H1 (cell line): ENCODE measurements at regions not wholly inside any gene's neighbourhood (a gene's known extent, or its start where the extent isn't known, plus 50 kb on each side); places are given as distances from the start of the nearest gene placed in this dataset.

Experiments
- CREB1 ChIP-seq: IDR thresholded peaks from 2 replicates; pipeline ENCODE4 v1.6.1; 2012; ENCODE audit warnings: inconsistent platforms
- JUND ChIP-seq: IDR thresholded peaks from 2 replicates; pipeline ENCODE4 v1.6.1; 2011; ENCODE audit warnings: mild to moderate bottlenecking, improper control_type of control experiment, low read length
- POLR2A ChIP-seq, 2 experiments: IDR thresholded peaks; 1 replicate in 1 of 2; 2 replicates in 1 of 2; pipeline ENCODE4 v1.6.1; 2011; ENCODE audit warnings: low read depth in 2 of 2, low read length in 2 of 2, mild to moderate bottlenecking in 2 of 2; ENCODE audit errors: control extremely low read depth in 1 of 2

DNA sequence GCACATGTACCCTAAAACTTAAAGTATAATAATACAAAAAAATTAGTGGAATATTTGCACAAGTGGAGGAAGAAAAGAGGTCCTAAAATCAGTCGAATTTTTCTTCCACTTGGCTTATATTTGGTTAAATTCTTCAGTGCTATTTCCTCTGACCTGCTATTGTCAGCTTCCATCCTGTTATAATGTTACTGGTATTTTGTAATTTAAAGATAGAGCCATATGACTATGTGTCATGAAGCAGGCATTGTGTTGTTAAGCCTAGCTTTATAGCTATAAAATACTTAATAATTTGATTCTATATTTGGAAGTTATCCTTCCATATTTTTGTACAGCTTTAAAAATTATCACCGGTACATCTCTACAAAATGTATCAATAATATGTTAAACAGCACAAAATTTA lies 455.9 kb upstream of the MARCKS start:
- no peak for TF ChIP-seq JUND
- TF ChIP-seq POLR2A (IDR thresholded peaks at IDR 0.05; ENCODE audit: control extremely low read depth in 1 of 2, low read depth in 2 of 2, low read length in 2 of 2) = no peak
- no peak for TF ChIP-seq CREB1
